ENCODE measurements at regions not wholly inside any gene's neighbourhood (a gene's known extent, or its start where the extent isn't known, plus 50 kb on each side); places are given as distances from the start of the nearest gene placed in this dataset.

DNA sequence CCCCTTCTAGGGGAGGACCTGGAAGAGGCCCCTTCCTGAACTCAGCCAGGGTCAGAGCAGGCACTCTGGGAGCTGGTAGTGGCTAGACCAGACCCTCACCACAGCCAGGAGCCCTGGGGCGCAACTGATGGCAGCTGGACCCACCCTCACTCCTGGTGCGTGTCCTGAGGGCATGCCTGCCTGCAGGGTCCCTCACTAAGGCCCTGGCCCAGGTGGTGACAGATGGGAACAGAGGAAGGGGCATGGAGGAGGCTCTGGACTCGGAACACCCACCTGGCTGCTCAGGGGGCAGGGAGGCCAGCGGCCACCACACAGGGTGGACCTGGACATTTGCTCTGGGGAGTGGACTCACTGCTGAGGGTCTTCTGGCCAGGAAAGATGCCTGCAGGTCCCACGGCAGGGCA, 342.2 kb upstream of the SFSWAP start:
- TF ChIP-seq CTCF (IDR thresholded peaks at IDR 0.05; ENCODE audit: extremely low read depth, missing control alignments) = no peak
- no peak for DNase-seq (ENCODE audit: low spot score)

DNA sequence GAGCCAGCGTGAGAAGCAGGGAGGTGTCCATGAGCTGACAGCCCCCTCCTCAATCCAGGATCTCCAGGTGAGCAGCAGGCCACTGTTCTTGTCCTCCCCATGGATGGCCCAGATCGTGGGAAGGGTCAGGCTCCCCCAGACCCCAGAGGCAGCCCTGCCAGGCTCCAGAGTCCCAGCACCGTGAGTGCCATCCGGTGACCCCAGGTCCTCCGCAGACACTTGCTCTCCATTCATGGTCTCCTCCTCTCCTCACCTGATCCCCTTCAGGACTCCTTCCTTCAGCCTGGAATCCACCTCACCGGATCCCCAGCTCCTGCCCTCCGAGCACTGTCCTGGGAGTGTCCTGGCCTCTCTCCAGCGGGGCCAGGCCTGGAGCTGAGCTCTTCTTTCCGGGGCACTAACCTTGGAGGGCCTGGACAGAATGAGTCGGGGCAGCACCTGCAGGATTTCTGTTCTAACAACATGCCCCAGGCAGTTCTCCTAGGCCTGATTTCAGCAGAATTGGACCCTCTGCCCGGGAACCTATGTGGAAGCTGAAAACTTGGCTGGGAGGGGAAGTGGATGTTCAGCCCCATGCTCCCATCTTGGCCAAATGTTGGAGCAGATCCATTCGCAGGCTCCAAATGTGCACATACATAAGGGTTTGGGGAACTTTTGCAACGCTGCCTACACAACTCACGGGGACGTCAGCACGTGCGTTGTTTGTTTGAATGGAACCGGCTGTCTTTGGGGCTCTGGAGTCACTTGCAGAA, 341.6 kb upstream of the SFSWAP start:
- no peak for TF ChIP-seq CTCF (IDR thresholded peaks at IDR 0.05; ENCODE audit: extremely low read depth, missing control alignments)
- no peak for DNase-seq (ENCODE audit: low spot score)

DNA sequence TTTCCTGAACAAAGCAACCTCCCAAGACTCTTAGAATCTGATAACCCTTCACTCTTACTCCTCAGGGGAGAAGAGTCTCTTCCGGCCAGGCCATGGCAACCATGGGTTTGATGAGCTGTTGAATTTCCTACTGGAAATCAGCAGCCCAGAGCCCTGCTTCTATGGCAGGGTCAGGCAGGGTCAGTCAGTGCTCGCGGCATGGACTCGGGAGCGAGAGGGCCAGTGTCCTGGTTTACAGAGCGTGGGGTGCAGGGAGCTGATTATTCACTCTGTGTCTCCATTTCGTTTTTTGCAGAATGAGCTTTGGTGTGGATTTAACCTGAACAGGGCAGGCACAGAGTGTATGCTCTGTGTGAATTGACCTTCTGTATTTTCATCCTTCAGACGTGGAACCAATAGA, 340.6 kb upstream of the SFSWAP start:
- no peak for DNase-seq (ENCODE audit: low spot score)
- no peak for TF ChIP-seq CTCF (IDR thresholded peaks at IDR 0.05; ENCODE audit: extremely low read depth, missing control alignments)

GRCh38 chr12:131370791-131371347, 340.0 kb upstream of the SFSWAP start:
- DNase-seq (ENCODE audit: low spot score) = no peak
- TF ChIP-seq CTCF (IDR thresholded peaks at IDR 0.05; ENCODE audit: extremely low read depth, missing control alignments) = no peak

DNA sequence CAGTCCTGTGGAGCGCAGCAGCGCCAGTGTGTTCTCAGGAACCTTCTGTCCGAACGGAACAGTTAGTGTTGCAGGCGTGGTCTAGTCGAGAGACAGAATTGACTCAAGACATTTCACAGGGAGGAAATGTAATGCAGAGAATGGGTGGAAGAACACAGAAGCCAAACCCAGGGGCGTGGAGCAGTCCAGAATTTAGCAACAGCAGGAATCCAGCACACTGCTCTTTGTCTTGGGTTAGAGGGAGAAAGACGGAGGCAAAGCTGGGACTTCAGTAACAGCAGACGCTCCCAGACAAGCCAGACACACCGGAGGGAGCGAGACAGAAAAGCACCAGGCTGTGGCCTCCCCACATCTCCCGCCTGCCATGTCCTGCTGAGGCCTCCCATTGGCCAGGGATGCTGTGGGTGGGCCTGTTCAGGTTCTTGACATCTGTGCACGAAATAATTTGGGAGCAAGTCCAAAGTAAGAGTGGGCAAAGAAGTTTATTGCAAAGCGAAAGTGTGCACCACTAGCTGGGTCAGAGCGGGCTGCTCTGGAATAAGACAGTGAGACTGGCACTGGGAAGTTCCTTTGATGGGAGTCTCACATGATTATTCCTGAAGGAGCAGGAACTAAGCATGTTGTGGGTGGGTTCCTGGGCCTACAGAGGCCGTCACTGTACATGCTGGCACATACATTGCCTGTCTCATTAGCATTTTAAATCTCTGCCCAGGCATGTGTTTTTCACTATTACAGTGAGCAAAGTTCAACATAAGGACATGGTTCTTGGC, 339.3 kb upstream of the SFSWAP start:
- no peak for TF ChIP-seq CTCF (IDR thresholded peaks at IDR 0.05; ENCODE audit: extremely low read depth, missing control alignments)
- no peak for DNase-seq (ENCODE audit: low spot score)

DNA sequence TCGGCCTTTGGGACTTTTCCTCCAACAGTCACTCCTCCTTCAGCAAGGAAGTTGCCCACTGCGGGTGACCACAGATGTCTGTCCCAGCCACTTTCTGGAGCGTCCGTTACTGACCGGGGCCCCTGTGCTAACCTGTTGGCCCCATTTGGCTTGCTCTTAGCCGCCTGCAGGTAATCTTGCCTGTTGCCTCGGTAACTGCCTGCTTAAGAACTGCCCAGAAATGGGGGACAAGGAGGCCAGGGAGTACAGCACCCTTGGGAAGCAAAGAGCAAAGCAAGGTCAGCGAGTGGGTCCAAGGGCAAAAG, 338.8 kb upstream of the SFSWAP start:
- no peak for DNase-seq (ENCODE audit: low spot score)
- TF ChIP-seq CTCF (IDR thresholded peaks at IDR 0.05; ENCODE audit: extremely low read depth, missing control alignments) = no peak

- no peak for TF ChIP-seq CTCF (IDR thresholded peaks at IDR 0.05; ENCODE audit: extremely low read depth, missing control alignments)
- DNase-seq (ENCODE audit: low spot score) = no peak
Measured at GRCh38 chr12:131372706-131373195, 338.1 kb upstream of the SFSWAP start.

All from GM20000 (cell line).